Gastroesophageal sphincter (tissue), 3 donors: ENCODE measurements at regions not wholly inside any gene's neighbourhood (a gene's known extent, or its start where the extent isn't known, plus 50 kb on each side); places are given as distances from the start of the nearest gene placed in this dataset.

ENCODE experiments used
- CTCF ChIP-seq, 4 experiments: fragments of 200-600 bp in 2 of 4; fragments of 450-650 bp in 2 of 4; sonication (generic) in 1 of 4; IDR thresholded peaks; one replicate each; pipeline ENCODE4 v1.5.1; 2017 to 2019; ENCODE audit warnings: antibody characterized with exemption in 4 of 4, mild to moderate bottlenecking in 2 of 4, moderate library complexity in 2 of 4
- EP300 ChIP-seq: sonication (generic); formaldehyde crosslinking; IDR thresholded peaks from one replicate; pipeline ENCODE4 v1.6.1; 2017; ENCODE audit warnings: antibody characterized with exemption, mild to moderate bottlenecking
- POLR2AphosphoS5 ChIP-seq: sonication (generic); formaldehyde crosslinking; IDR thresholded peaks from one replicate; pipeline ENCODE4 v1.6.1; 2017; ENCODE audit warnings: antibody characterized with exemption

GRCh38 chr22:27467711-27468110, 333.8 kb downstream of the MN1 start:
- TF ChIP-seq CTCF (IDR thresholded peaks at IDR 0.05) = no peak
- TF ChIP-seq EP300 = no peak
- TF ChIP-seq POLR2AphosphoS5 = no peak
